ENCODE measurements at regions not wholly inside any gene's neighbourhood (a gene's known extent, or its start where the extent isn't known, plus 50 kb on each side); places are given as distances from the start of the nearest gene placed in this dataset.

DNA sequence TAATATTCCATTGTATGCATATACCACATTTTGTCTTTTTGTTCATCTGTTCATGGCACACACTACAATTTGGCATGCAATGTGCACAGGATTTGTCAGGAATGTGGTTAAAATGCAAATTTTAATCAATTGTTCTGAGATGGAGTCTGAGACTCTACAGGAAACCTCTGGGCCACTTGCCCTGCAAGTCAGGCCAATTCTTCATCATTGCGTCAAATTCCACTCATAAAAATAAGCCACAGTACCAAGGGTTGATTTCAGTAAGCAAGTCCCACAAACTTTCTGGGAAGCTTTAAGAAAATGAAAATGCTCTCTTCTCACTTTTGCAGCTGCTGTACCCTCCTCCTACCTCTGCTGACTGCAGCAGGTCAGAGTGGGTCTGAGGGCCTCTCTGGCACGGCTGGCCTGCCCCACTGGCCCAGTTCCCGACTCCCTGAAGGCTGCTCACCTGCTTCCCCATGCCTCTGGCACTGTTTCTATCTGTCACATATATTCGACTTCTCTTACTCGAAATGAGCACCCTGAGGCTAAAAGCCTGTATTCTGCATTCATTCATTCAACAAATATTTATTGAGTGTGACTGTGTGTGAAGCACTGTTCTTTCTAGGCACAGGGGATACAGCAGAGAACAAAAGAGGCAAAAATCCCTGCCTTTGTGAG lies 83.8 kb upstream of the WASF3 start:
- TF ChIP-seq, protein P1, sequence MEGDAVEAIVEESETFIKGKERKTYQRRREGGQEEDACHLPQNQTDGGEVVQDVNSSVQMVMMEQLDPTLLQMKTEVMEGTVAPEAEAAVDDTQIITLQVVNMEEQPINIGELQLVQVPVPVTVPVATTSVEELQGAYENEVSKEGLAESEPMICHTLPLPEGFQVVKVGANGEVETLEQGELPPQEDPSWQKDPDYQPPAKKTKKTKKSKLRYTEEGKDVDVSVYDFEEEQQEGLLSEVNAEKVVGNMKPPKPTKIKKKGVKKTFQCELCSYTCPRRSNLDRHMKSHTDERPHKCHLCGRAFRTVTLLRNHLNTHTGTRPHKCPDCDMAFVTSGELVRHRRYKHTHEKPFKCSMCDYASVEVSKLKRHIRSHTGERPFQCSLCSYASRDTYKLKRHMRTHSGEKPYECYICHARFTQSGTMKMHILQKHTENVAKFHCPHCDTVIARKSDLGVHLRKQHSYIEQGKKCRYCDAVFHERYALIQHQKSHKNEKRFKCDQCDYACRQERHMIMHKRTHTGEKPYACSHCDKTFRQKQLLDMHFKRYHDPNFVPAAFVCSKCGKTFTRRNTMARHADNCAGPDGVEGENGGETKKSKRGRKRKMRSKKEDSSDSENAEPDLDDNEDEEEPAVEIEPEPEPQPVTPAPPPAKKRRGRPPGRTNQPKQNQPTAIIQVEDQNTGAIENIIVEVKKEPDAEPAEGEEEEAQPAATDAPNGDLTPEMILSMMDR (IDR thresholded peaks at IDR 0.05), result no peak
- no peak for TF ChIP-seq POLR2A (IDR thresholded peaks at IDR 0.05)

Data from right lobe of liver (tissue), 4 donors.